Neural cell (in vitro differentiated cells): ENCODE measurements at regions not wholly inside any gene's neighbourhood (a gene's known extent, or its start where the extent isn't known, plus 50 kb on each side); places are given as distances from the start of the nearest gene placed in this dataset.

Experiments used
- H2AFZ ChIP-seq: fragments of 200-600, 300-800 bp; sonication (generic), shearing (Covaris generic); 2 replicates; pipeline ENCODE4 v1.6.0; 2014; ENCODE audit warnings: low read depth, mild to moderate bottlenecking, antibody characterized with exemption, low read length, moderate library complexity
- H3F3A ChIP-seq: fragments of 200-600 bp; shearing (Covaris generic); 2 replicates; pipeline ENCODE4 v1.6.1; 2016; ENCODE audit warnings: mild to moderate bottlenecking, moderate library complexity, mixed read lengths, antibody characterized with exemption, low read length; ENCODE audit not compliant: insufficient read depth, poor library complexity, severe bottlenecking
- H3K27ac ChIP-seq: fragments of 200-600, 300-800 bp; sonication (generic), shearing (Covaris generic); 2 replicates; pipeline ENCODE4 v1.5.1; 2014; ENCODE audit warnings: mild to moderate bottlenecking, low read length, moderate library complexity
- H3K27me3 ChIP-seq: fragments of 300-800, 200-600 bp; sonication (generic), shearing (Covaris generic); 2 replicates; pipeline ENCODE4 v1.6.0; 2014; ENCODE audit warnings: mild to moderate bottlenecking, low read depth, low read length, moderate library complexity; ENCODE audit not compliant: insufficient read depth
- H3K36me3 ChIP-seq: fragments of 300-800, 200-600 bp; sonication (generic), shearing (Covaris generic); 2 replicates; pipeline ENCODE4 v1.5.1; 2014; ENCODE audit warnings: mild to moderate bottlenecking, antibody characterized with exemption, low read length, moderate library complexity; ENCODE audit not compliant: insufficient read depth
- H3K4me2 ChIP-seq: fragments of 300-800, 200-600 bp; sonication (generic), shearing (Covaris generic); 2 replicates; pipeline ENCODE4 v1.6.0; 2014; ENCODE audit warnings: mild to moderate bottlenecking, low read length
- H3K4me3 ChIP-seq: fragments of 300-800, 200-600 bp; sonication (generic), shearing (Covaris generic); 2 replicates; pipeline ENCODE4 v1.5.1; 2014; ENCODE audit warnings: mild to moderate bottlenecking, low read length, moderate library complexity
- H3K79me2 ChIP-seq: fragments of 200-600 bp; shearing (Covaris generic); replicated peaks from 2 replicates; pipeline ENCODE4 v1.6.0; 2014; ENCODE audit warnings: mild to moderate bottlenecking, low read length, moderate library complexity; ENCODE audit not compliant: insufficient read depth
- H3K9ac ChIP-seq: fragments of 300-800, 200-600 bp; sonication (generic), shearing (Covaris generic); 2 replicates; pipeline ENCODE4 v1.6.1; 2016; ENCODE audit warnings: mild to moderate bottlenecking, low read length, mixed read lengths
- H3K9me2 ChIP-seq: fragments of 200-600 bp; shearing (Covaris generic); 2 replicates; pipeline ENCODE4 v1.6.1; 2016; ENCODE audit warnings: mild to moderate bottlenecking, low read length, mixed read lengths; ENCODE audit not compliant: insufficient read depth
- H3K9me3 ChIP-seq: fragments of 200-600, 300-800 bp; sonication (generic), shearing (Covaris generic); 2 replicates; pipeline ENCODE4 v1.6.1; 2016; ENCODE audit warnings: mild to moderate bottlenecking, mixed run types, low read length, moderate library complexity, mixed read lengths
- H4K20me1 ChIP-seq: fragments of 200-600 bp; shearing (Covaris generic); 2 replicates; pipeline ENCODE4 v1.6.1; 2016; ENCODE audit warnings: mild to moderate bottlenecking, mixed run types; ENCODE audit not compliant: insufficient read depth
- EP300 ChIP-seq: fragments of 450-650 bp; conservative IDR thresholded peaks from 2 replicates; pipeline ENCODE4 v1.6.1; 2014; ENCODE audit warnings: antibody characterized with exemption, mild to moderate bottlenecking, moderate library complexity; ENCODE audit not compliant: poor library complexity, severe bottlenecking
- EZH2 ChIP-seq: fragments of 200-600, 300-800 bp; shearing (Covaris generic), sonication (generic); IDR thresholded peaks from 2 replicates; pipeline ENCODE4 v1.6.1; 2014; ENCODE audit warnings: antibody characterized with exemption, low read length, borderline replicate concordance, mild to moderate bottlenecking; ENCODE audit not compliant: insufficient read depth, poor library complexity, severe bottlenecking
- MXI1 ChIP-seq: fragments of 450-650 bp; conservative IDR thresholded peaks from 2 replicates; pipeline ENCODE4 v1.6.1; 2014; ENCODE audit warnings: antibody characterized with exemption, mild to moderate bottlenecking; ENCODE audit not compliant: poor library complexity, severe bottlenecking
- POLR2AphosphoS5 ChIP-seq: IDR thresholded peaks from 2 replicates; pipeline ENCODE4 v1.6.1; 2012
- RAD21 ChIP-seq: fragments of 450-650 bp; conservative IDR thresholded peaks from 2 replicates; pipeline ENCODE4 v1.6.1; 2014; ENCODE audit warnings: antibody characterized with exemption, mild to moderate bottlenecking, moderate library complexity
- SMC3 ChIP-seq: fragments of 450-650 bp; conservative IDR thresholded peaks from 2 replicates; pipeline ENCODE4 v1.6.1; 2014; ENCODE audit warnings: antibody characterized with exemption, mild to moderate bottlenecking, moderate library complexity; ENCODE audit not compliant: poor library complexity
- TAF1 ChIP-seq: IDR thresholded peaks from 2 replicates; pipeline ENCODE4 v1.6.1; 2012; ENCODE audit warnings: low read depth
- TF ChIP-seq, protein P1 (sequence below): fragments of 450-650 bp; IDR thresholded peaks from 2 replicates; pipeline ENCODE4 v1.5.1; 2014; ENCODE audit warnings: antibody characterized with exemption, mild to moderate bottlenecking, moderate library complexity; ENCODE audit not compliant: poor library complexity, severe bottlenecking
- TF ChIP-seq, protein P2 (sequence below): IDR thresholded peaks from 2 replicates; pipeline ENCODE4 v1.6.1; 2012; ENCODE audit warnings: borderline replicate concordance

DNA sequence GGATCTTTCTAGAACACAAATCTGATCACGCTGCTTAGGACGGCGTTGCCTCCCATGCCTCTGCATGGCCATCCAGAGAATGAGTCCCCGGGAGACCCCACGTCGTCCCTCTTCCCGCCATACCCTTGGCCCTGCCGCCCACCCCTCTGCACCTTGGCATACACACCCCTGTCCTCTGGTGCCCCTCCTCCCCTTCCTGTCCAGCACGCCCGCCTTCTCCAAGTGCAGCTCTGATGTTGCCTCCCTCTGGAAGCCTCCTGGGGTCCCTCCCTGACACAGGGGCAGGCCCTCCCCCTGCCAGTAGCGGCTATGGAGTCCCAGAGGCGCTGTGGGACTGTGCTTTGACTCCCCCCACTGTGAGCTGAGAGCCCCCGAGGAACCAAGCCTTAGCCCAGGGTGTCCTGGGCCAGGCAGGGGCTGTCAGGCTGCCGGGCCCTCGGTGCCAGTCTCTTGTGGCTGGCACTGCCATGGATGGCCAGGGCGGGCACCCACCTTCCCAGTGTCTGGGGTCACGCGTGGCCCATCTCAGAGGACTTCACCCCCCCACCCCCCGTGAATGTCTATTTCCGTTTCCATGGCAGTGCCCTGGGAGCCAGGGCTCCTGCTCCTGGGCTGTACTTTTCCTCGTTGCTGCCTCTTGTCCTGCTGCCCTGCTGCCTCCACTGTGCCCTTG, 70.5 kb upstream of the RNU6ATAC start:
- H2AFZ ChIP-seq = no peak overlapping the region
- no peak overlapping the region for H3K4me3 ChIP-seq
- no peak overlapping the region for H3K27ac ChIP-seq
- no peak overlapping the region for H3K4me2 ChIP-seq
- no peaks in the 10 kb centered on the region for H3F3A ChIP-seq
- no peaks in the 10 kb centered on the region for H3K9me2 ChIP-seq
- no peak overlapping the region for H3K9ac ChIP-seq
- TF ChIP-seq SMC3 (no peak), RAD21 (no peak), TAF1 (no peak), MXI1 (no peak), POLR2AphosphoS5 (no peak), EP300 (no peak), EZH2 (no peak)
- TF ChIP-seq, protein P1, sequence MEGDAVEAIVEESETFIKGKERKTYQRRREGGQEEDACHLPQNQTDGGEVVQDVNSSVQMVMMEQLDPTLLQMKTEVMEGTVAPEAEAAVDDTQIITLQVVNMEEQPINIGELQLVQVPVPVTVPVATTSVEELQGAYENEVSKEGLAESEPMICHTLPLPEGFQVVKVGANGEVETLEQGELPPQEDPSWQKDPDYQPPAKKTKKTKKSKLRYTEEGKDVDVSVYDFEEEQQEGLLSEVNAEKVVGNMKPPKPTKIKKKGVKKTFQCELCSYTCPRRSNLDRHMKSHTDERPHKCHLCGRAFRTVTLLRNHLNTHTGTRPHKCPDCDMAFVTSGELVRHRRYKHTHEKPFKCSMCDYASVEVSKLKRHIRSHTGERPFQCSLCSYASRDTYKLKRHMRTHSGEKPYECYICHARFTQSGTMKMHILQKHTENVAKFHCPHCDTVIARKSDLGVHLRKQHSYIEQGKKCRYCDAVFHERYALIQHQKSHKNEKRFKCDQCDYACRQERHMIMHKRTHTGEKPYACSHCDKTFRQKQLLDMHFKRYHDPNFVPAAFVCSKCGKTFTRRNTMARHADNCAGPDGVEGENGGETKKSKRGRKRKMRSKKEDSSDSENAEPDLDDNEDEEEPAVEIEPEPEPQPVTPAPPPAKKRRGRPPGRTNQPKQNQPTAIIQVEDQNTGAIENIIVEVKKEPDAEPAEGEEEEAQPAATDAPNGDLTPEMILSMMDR = no peak
- TF ChIP-seq, protein P2, sequence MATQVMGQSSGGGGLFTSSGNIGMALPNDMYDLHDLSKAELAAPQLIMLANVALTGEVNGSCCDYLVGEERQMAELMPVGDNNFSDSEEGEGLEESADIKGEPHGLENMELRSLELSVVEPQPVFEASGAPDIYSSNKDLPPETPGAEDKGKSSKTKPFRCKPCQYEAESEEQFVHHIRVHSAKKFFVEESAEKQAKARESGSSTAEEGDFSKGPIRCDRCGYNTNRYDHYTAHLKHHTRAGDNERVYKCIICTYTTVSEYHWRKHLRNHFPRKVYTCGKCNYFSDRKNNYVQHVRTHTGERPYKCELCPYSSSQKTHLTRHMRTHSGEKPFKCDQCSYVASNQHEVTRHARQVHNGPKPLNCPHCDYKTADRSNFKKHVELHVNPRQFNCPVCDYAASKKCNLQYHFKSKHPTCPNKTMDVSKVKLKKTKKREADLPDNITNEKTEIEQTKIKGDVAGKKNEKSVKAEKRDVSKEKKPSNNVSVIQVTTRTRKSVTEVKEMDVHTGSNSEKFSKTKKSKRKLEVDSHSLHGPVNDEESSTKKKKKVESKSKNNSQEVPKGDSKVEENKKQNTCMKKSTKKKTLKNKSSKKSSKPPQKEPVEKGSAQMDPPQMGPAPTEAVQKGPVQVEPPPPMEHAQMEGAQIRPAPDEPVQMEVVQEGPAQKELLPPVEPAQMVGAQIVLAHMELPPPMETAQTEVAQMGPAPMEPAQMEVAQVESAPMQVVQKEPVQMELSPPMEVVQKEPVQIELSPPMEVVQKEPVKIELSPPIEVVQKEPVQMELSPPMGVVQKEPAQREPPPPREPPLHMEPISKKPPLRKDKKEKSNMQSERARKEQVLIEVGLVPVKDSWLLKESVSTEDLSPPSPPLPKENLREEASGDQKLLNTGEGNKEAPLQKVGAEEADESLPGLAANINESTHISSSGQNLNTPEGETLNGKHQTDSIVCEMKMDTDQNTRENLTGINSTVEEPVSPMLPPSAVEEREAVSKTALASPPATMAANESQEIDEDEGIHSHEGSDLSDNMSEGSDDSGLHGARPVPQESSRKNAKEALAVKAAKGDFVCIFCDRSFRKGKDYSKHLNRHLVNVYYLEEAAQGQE = no peak
- no peaks in the 10 kb centered on the region for H3K79me2 ChIP-seq
- no peaks in the 10 kb centered on the region for H3K27me3 ChIP-seq
- no peaks in the 10 kb centered on the region for H3K36me3 ChIP-seq
- H4K20me1 ChIP-seq = no peaks in the 10 kb centered on the region
- H3K9me3 ChIP-seq = no peaks in the 10 kb centered on the region

DNA sequence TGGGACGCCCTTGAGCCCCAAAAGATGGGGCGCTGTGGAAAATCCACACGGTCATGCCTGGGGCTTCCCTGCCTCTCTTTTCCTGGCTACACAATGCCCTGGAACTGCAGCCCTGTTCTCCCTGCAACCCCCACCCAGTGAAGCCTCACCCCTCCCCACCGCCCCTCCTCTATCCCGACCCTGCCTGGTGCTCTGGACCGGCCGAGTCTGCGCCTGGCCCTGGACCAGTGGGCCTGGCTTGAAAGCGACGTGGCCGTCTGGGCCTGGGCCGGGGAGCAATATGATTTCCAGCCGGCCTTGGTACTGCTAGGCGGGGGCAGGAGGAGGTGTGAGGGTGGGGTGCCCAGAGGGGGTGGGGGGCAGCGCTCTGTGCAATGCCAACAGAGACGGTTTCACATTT, 71.0 kb upstream of the RNU6ATAC start:
- Histone ChIP-seq H3K9me3 (no peaks in the 10 kb centered on the region), H4K20me1 (no peaks in the 10 kb centered on the region), H3K27ac (no peak overlapping the region), H3K4me3 (no peak overlapping the region), H3K27me3 (no peaks in the 10 kb centered on the region), H3K9ac (no peak overlapping the region), H3K9me2 (no peaks in the 10 kb centered on the region), H3K36me3 (no peaks in the 10 kb centered on the region), H3F3A (no peaks in the 10 kb centered on the region), H3K4me2 (no peak overlapping the region), H3K79me2 (no peaks in the 10 kb centered on the region), H2AFZ (no peak overlapping the region)
- TF ChIP-seq, protein P1 = no peak
- TF ChIP-seq, protein P2 = no peak
- no peak for TF ChIP-seq RAD21
- no peak for TF ChIP-seq TAF1
- no peak for TF ChIP-seq EZH2
- no peak for TF ChIP-seq SMC3
- no peak for TF ChIP-seq EP300
- TF ChIP-seq POLR2AphosphoS5 = no peak
- no peak for TF ChIP-seq MXI1
